ENCODE measurements at regions not wholly inside any gene's neighbourhood (a gene's known extent, or its start where the extent isn't known, plus 50 kb on each side); places are given as distances from the start of the nearest gene placed in this dataset.

DNA sequence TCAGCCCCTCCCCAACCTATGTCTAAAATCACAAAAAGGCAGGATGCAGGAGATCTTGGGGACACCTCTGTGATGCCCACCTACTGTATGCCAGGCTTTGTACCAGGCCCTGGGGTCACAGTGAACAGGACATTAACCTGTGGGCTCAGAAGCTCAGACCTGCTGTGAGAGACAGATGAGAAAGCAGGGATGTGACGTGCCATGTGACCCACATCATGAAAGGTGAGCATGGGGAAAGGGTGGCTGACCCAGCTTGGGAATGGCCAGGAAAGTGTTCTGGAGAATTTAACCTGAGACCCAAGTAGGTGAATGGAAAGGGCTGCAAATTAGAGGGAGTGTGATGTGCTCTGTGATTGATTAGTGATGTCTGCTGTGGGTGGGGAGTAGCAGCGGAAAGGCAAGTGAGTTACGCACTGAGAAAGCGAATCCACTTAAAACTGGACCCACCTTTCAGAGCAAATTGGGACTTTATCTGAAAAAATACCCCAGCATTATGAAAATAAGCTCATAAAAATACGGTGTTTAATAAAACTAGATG lies 132.2 kb downstream of the IRF8 start:
- H3K9ac ChIP-seq (ENCODE audit: low read depth, low read length): no peak overlapping the region
- no peak overlapping the region for H3K27ac ChIP-seq (ENCODE audit: low read depth, low read length)
- no peak overlapping the region for H3K4me3 ChIP-seq (ENCODE audit: low read length)
- H3K36me3 ChIP-seq (ENCODE audit: insufficient read depth, low read length): no peaks in the 10 kb centered on the region
- peaks cover 17% of the 10 kb centered on the region for H3K4me1 ChIP-seq (ENCODE audit: insufficient read depth, low read length)
- WGBS: 93% methylated on average over 4 of the region's 5 CpGs
- peaks cover 5% of the 10 kb centered on the region; the same call in 1 of the 2 replicates for H3K27me3 ChIP-seq (ENCODE audit: insufficient read depth, low read length)
- H3K9me3 ChIP-seq (ENCODE audit: insufficient read depth, low read depth, low read length): 0 out of 2 replicates have a peak, but pooled peaks cover 2% of the 10 kb centered on the region

DNA sequence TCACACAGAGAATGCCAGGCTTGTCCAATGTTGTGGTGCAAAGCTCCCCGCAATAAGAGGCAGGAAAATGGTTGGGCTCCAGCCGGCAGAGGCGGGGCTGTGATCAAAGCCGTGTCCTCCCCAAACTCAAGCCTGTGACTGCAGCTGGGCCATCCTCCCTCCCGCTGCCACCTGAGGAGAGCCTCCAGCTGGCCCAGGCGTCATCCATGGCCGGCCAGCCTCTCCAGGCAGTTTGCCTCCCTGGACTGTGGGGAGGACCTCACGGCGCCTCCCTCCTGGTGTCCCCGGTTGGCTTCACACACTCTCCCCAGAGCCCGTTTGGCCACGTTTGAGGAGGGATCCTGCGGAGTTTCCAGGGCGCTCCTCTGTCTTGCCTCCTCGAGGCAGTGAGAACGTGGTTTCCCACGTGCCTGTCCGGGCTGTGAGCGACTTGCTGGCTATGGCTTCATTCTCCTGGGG lies 134.1 kb downstream of the IRF8 start:
- 41% methylated on average over 19 of the region's 19 CpGs for WGBS
- Histone ChIP-seq H3K36me3 (ENCODE audit: insufficient read depth, low read length) (no peaks in the 10 kb centered on the region), H3K4me1 (ENCODE audit: insufficient read depth, low read length) (peaks cover 17% of the 10 kb centered on the region), H3K9ac (ENCODE audit: low read depth, low read length) (no peak overlapping the region), H3K27ac (ENCODE audit: low read depth, low read length) (no peak overlapping the region), H3K4me3 (ENCODE audit: low read length) (no peak overlapping the region), H3K9me3 (ENCODE audit: insufficient read depth, low read depth, low read length) (no peaks in the 10 kb centered on the region), H3K27me3 (ENCODE audit: insufficient read depth, low read length) (peaks cover 5% of the 10 kb centered on the region; the same call in 1 of the 2 replicates)

- peaks cover 17% of the 10 kb centered on the region for H3K4me1 ChIP-seq (ENCODE audit: insufficient read depth, low read length)
- H3K9me3 ChIP-seq (ENCODE audit: insufficient read depth, low read depth, low read length): no peaks in the 10 kb centered on the region
- peaks cover 5% of the 10 kb centered on the region; the same call in 1 of the 2 replicates for H3K27me3 ChIP-seq (ENCODE audit: insufficient read depth, low read length)
- H3K4me3 ChIP-seq (ENCODE audit: low read length): no peak overlapping the region
- no peaks in the 10 kb centered on the region for H3K36me3 ChIP-seq (ENCODE audit: insufficient read depth, low read length)
- no peak overlapping the region for H3K27ac ChIP-seq (ENCODE audit: low read depth, low read length)
- H3K9ac ChIP-seq (ENCODE audit: low read depth, low read length): no peak overlapping the region
- WGBS: 87% methylated on average over 4 of the region's 4 CpGs
These were observed 135.0 kb downstream of the IRF8 start for GRCh38 chr16:86033971-86034370.

- WGBS: 68% methylated on average over 12 of the region's 12 CpGs
- Histone ChIP-seq H3K4me3 (ENCODE audit: low read length) (no peak overlapping the region), H3K9me3 (ENCODE audit: insufficient read depth, low read depth, low read length) (no peaks in the 10 kb centered on the region), H3K4me1 (ENCODE audit: insufficient read depth, low read length) (peaks cover 17% of the 10 kb centered on the region), H3K9ac (ENCODE audit: low read depth, low read length) (no peak overlapping the region), H3K27me3 (ENCODE audit: insufficient read depth, low read length) (peaks cover 5% of the 10 kb centered on the region; the same call in 1 of the 2 replicates), H3K27ac (ENCODE audit: low read depth, low read length) (no peak overlapping the region), H3K36me3 (ENCODE audit: insufficient read depth, low read length) (no peaks in the 10 kb centered on the region)
These were observed 135.5 kb downstream of the IRF8 start for GRCh38 chr16:86034421-86034919.

DNA sequence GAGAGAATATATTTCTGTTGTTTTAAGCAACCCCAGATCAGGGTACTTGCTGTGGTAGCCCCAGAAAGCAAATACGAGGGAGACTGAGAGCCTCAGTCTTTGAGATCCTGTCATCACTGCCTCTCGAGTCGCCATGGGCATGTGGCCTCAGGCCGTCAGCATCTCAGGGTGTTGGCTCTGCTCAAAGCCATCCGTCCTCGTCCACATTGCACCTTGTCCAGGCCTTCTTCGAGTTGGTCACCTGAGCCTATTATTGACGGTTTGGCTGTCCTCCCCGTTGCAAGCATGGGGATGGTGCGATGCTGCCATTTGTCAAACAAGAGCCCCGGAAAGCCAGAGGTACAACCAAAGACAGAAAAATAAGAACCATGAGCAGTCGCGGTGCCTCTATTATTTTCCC lies 136.9 kb downstream of the IRF8 start:
- Histone ChIP-seq H3K27ac (ENCODE audit: low read depth, low read length) (no peak overlapping the region), H3K4me3 (ENCODE audit: low read length) (no peak overlapping the region), H3K27me3 (ENCODE audit: insufficient read depth, low read length) (peaks cover 5% of the 10 kb centered on the region; the same call in 1 of the 2 replicates), H3K4me1 (ENCODE audit: insufficient read depth, low read length) (peaks cover 17% of the 10 kb centered on the region), H3K9ac (ENCODE audit: low read depth, low read length) (no peak overlapping the region), H3K9me3 (ENCODE audit: insufficient read depth, low read depth, low read length) (no peaks in the 10 kb centered on the region), H3K36me3 (ENCODE audit: insufficient read depth, low read length) (no peaks in the 10 kb centered on the region)
- 95% methylated on average over 13 of the region's 13 CpGs for WGBS

DNA sequence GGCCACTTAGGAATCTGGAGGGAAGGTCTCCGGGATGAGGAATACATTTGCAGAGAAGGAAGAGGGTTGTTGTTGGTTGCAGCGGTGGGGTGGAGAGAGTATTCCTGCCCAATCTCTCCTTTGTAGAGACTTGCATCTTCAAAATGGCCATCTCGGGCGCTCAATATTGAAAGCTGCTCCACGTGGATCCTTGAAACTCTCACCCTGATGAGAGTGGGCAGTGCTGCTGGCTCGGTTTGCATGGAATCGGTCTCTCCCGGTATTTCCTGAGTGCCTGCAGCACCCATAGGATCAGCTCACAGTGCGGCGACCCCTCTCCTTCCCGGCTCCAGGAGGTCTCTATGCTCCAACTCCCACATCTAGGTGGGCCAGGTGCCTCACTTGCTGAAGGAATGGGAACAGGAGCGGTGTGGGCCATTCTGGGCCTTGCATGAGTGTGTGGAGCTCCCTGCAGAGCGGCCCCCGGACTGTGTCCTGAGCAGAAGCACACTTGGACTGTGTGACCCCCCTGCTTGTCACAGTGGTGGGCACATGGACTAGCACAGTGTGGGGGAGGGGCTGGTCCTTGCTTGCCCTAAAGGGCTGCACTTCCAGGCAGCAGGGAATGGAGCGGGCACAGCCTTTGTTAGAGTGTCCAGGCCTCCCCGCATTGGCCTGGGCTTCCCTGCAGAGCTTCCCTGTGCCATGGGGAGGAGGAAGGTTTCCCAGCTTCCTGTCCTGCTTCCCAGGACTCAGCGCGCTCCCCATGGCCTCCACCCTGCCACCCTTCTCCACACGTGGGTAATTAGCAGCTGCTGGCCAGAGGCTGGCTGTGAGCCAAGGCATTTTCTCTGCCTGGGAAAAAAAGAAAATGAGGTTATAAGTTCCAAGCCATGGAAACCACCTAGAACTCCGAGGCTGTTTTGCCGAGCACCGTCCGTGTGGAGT lies 139.3 kb downstream of the IRF8 start:
- no peak overlapping the region for H3K27ac ChIP-seq (ENCODE audit: low read depth, low read length)
- 90% methylated on average over 22 of the region's 23 CpGs for WGBS
- H3K36me3 ChIP-seq (ENCODE audit: insufficient read depth, low read length): no peaks in the 10 kb centered on the region
- no peak overlapping the region for H3K9ac ChIP-seq (ENCODE audit: low read depth, low read length)
- H3K27me3 ChIP-seq (ENCODE audit: insufficient read depth, low read length): peaks cover 8% of the 10 kb centered on the region; the same call in 1 of the 2 replicates
- no peak overlapping the region for H3K4me3 ChIP-seq (ENCODE audit: low read length)
- peaks cover 6% of the 10 kb centered on the region; the same call in 1 of the 2 replicates for H3K4me1 ChIP-seq (ENCODE audit: insufficient read depth, low read length)
- H3K9me3 ChIP-seq (ENCODE audit: insufficient read depth, low read depth, low read length): no peaks in the 10 kb centered on the region

DNA sequence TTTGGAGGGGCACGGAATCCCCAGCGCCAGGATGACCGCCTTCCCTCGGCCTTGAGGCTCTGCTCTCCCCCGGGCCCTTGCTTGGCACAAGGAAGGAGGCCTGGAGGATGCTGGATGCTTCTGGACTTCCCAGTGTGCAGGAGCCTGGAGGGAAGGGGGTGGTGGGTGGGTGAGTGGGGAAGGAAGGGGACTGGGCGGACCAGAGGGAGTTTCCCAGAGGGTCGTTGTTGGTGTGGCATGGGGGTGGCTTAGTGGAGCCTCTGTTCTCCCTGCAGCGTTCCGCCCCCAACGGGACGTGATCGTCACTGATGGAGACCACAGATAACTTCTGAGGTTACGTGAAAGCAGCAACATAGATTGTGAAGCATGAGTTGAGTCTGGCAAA lies 140.0 kb downstream of the IRF8 start:
- H3K27me3 ChIP-seq (ENCODE audit: insufficient read depth, low read length): peaks cover 7% of the 10 kb centered on the region; the same call in 1 of the 2 replicates
- H3K4me3 ChIP-seq (ENCODE audit: low read length): no peak overlapping the region
- H3K9ac ChIP-seq (ENCODE audit: low read depth, low read length): no peak overlapping the region
- peaks cover 5% of the 10 kb centered on the region; the same call in 1 of the 2 replicates for H3K4me1 ChIP-seq (ENCODE audit: insufficient read depth, low read length)
- H3K9me3 ChIP-seq (ENCODE audit: insufficient read depth, low read depth, low read length): no peaks in the 10 kb centered on the region
- no peak overlapping the region for H3K27ac ChIP-seq (ENCODE audit: low read depth, low read length)
- no peaks in the 10 kb centered on the region for H3K36me3 ChIP-seq (ENCODE audit: insufficient read depth, low read length)
- WGBS: 93% methylated on average over 13 of the region's 13 CpGs

- no peaks in the 10 kb centered on the region for H3K9me3 ChIP-seq (ENCODE audit: insufficient read depth, low read depth, low read length)
- 93% methylated on average over 11 of the region's 12 CpGs for WGBS
- peaks cover 3% of the 10 kb centered on the region; the same call in 1 of the 2 replicates for H3K4me1 ChIP-seq (ENCODE audit: insufficient read depth, low read length)
- no peaks in the 10 kb centered on the region for H3K36me3 ChIP-seq (ENCODE audit: insufficient read depth, low read length)
- peaks cover 7% of the 10 kb centered on the region; the same call in 1 of the 2 replicates for H3K27me3 ChIP-seq (ENCODE audit: insufficient read depth, low read length)
- no peak overlapping the region for H3K27ac ChIP-seq (ENCODE audit: low read depth, low read length)
- H3K9ac ChIP-seq (ENCODE audit: low read depth, low read length): no peak overlapping the region
- no peak overlapping the region for H3K4me3 ChIP-seq (ENCODE audit: low read length)
These were observed 140.6 kb downstream of the IRF8 start for GRCh38 chr16:86039606-86040005.

DNA sequence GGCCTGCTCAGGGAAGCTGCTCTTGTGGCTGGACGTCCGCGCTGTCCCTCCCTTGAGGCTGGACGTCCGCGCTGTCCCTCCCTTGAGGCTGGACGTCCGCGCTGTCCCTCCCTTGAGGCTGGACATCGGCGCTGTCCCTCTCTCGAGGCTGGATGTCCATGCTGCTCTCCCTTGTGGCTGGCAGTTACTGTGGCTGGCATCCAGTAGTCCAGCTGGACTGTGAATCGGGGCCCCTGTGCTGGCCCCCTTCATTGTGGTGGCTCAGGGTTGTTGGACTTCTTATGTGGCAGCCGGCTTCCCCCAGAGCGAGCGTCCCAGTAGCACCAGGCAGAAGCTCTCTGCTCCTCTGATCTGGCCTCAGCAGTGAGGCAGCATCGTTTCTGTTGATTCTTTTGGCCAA lies 141.5 kb downstream of the IRF8 start:
- no peaks in the 10 kb centered on the region for H3K9me3 ChIP-seq (ENCODE audit: insufficient read depth, low read depth, low read length)
- 90% methylated on average over 17 of the region's 17 CpGs for WGBS
- H3K27ac ChIP-seq (ENCODE audit: low read depth, low read length): no peak overlapping the region
- H3K9ac ChIP-seq (ENCODE audit: low read depth, low read length): no peak overlapping the region
- no peaks in the 10 kb centered on the region for H3K36me3 ChIP-seq (ENCODE audit: insufficient read depth, low read length)
- H3K27me3 ChIP-seq (ENCODE audit: insufficient read depth, low read length): peaks cover 7% of the 10 kb centered on the region; the same call in 1 of the 2 replicates
- H3K4me3 ChIP-seq (ENCODE audit: low read length): no peak overlapping the region
- no peaks in the 10 kb centered on the region for H3K4me1 ChIP-seq (ENCODE audit: insufficient read depth, low read length)

- no peaks in the 10 kb centered on the region for H3K9me3 ChIP-seq (ENCODE audit: insufficient read depth, low read depth, low read length)
- no peak overlapping the region for H3K27ac ChIP-seq (ENCODE audit: low read depth, low read length)
- peaks cover 7% of the 10 kb centered on the region; the same call in 1 of the 2 replicates for H3K27me3 ChIP-seq (ENCODE audit: insufficient read depth, low read length)
- H3K36me3 ChIP-seq (ENCODE audit: insufficient read depth, low read length): no peaks in the 10 kb centered on the region
- H3K9ac ChIP-seq (ENCODE audit: low read depth, low read length): no peak overlapping the region
- H3K4me3 ChIP-seq (ENCODE audit: low read length): no peak overlapping the region
- WGBS: 95% methylated on average over 10 of the region's 11 CpGs
- H3K4me1 ChIP-seq (ENCODE audit: insufficient read depth, low read length): no peaks in the 10 kb centered on the region
These were observed 142.3 kb downstream of the IRF8 start for GRCh38 chr16:86041215-86041614.

DNA sequence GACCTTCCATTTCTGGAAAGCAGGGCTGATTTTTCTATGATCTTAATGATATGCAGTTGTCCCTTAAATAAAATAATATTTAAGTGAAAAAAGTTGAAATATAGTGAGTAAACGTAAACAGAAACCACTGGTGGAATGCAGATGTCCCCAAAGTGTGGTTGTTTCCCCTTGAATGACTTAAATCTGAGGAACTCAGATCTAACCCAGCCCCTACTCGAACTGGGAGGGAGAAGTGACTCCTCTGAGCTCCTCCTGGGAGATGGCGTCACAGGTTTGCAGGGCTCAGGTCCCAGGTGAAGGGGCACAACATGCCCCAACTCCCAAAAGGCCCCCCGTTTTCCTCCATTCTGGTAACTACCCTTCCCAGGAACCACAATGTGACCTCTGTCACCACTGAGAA lies 142.8 kb downstream of the IRF8 start:
- no peak overlapping the region for H3K4me3 ChIP-seq (ENCODE audit: low read length)
- no peak overlapping the region for H3K27ac ChIP-seq (ENCODE audit: low read depth, low read length)
- H3K4me1 ChIP-seq (ENCODE audit: insufficient read depth, low read length): no peaks in the 10 kb centered on the region
- peaks cover 7% of the 10 kb centered on the region; the same call in 1 of the 2 replicates for H3K27me3 ChIP-seq (ENCODE audit: insufficient read depth, low read length)
- H3K9ac ChIP-seq (ENCODE audit: low read depth, low read length): no peak overlapping the region
- no peaks in the 10 kb centered on the region for H3K36me3 ChIP-seq (ENCODE audit: insufficient read depth, low read length)
- WGBS: 67% methylated on average over 4 of the region's 4 CpGs
- H3K9me3 ChIP-seq (ENCODE audit: insufficient read depth, low read depth, low read length): no peaks in the 10 kb centered on the region

Data from HUES64 (cell line).